SK-N-SH (cell line): ENCODE measurements at regions not wholly inside any gene's neighbourhood (a gene's known extent, or its start where the extent isn't known, plus 50 kb on each side); places are given as distances from the start of the nearest gene placed in this dataset.

Experiments used
- CTCF ChIP-seq: fragments of 200-600 bp; sonication (generic); IDR thresholded peaks from 2 replicates; pipeline ENCODE4 v1.6.1; 2017; ENCODE audit warnings: antibody characterized with exemption, mild to moderate bottlenecking, moderate library complexity
- IRF3 ChIP-seq: fragments of 150-350 bp; IDR thresholded peaks from 2 replicates; pipeline ENCODE4 v1.6.1; 2016; ENCODE audit warnings: mild to moderate bottlenecking, low read depth, low read length
- SIN3A ChIP-seq: IDR thresholded peaks from 2 replicates; pipeline ENCODE4 v1.6.1; 2012; ENCODE audit warnings: low read depth, mild to moderate bottlenecking, low read length, moderate library complexity, borderline replicate concordance

- no peak for TF ChIP-seq SIN3A
- TF ChIP-seq IRF3: no peak
- no peak for TF ChIP-seq CTCF
Measured at GRCh38 chr11:134759274-134759673, 347.2 kb upstream of the B3GAT1 start.
